CD4-positive, alpha-beta memory T cell (primary cell): ENCODE measurements at regions not wholly inside any gene's neighbourhood (a gene's known extent, or its start where the extent isn't known, plus 50 kb on each side); places are given as distances from the start of the nearest gene placed in this dataset.

ENCODE experiments used
- CTCF ChIA-PET: fragments of 350-600 bp; sonication (Branson Sonifier 250); formaldehyde crosslinking; loops from one replicate; lab custom pipeline; 2021; ENCODE audit warnings: inconsistent platforms; ENCODE audit not compliant: partially characterized antibody; lab: Charles Lee
- POLR2A ChIA-PET: fragments of 350-600 bp; sonication (Branson Sonifier 250); formaldehyde crosslinking; loops from one replicate; lab custom pipeline; 2021; ENCODE audit not compliant: partially characterized antibody; lab: Charles Lee
- DNase-seq, 5 donors: peaks; one replicate each; pipeline versions ENCODE4 v3.0.0 to v3.0.0-alpha.2; 2020 to 2022; ENCODE audit warnings: mixed read lengths in 1 of 5
- H3K27ac ChIP-seq: one replicate; pipeline ENCODE4 v1.7.0; 2013; ENCODE audit warnings: low read depth, low read length
- H3K27me3 ChIP-seq: 2 replicates; pipeline ENCODE4 v1.7.0; 2013; ENCODE audit warnings: mild to moderate bottlenecking, low read length, moderate library complexity; ENCODE audit not compliant: insufficient read depth
- H3K36me3 ChIP-seq: 2 replicates; pipeline ENCODE4 v1.7.0; 2013; ENCODE audit warnings: mild to moderate bottlenecking, low read length, moderate library complexity; ENCODE audit not compliant: insufficient read depth
- H3K4me1 ChIP-seq: 2 replicates; pipeline ENCODE4 v1.7.0; 2013; ENCODE audit warnings: mild to moderate bottlenecking, low read length, moderate library complexity; ENCODE audit not compliant: insufficient read depth
- H3K4me3 ChIP-seq, 2 donors: one replicate each; pipeline ENCODE4 v1.7.0; 2013; ENCODE audit warnings: low read length in 2 of 2, mild to moderate bottlenecking in 1 of 2
- H3K9me3 ChIP-seq, 2 donors: one replicate each; pipeline ENCODE4 v1.7.0; 2013; ENCODE audit warnings: low read length in 2 of 2, control low read depth in 1 of 2; ENCODE audit not compliant: control insufficient read depth in 1 of 2
- H3K27ac Mint-ChIP-seq, 7 donors: one replicate each; pipeline ENCODE4 v1.8.0; 2020 to 2021; ENCODE audit warnings: mixed read lengths in 7 of 7, mild to moderate bottlenecking in 6 of 7, inconsistent platforms in 3 of 7, moderate library complexity in 3 of 7
- H3K27me3 Mint-ChIP-seq, 2 donors: one replicate each; pipeline ENCODE4 v1.8.0; 2020 to 2021; ENCODE audit warnings: mixed read lengths in 2 of 2
- H3K36me3 Mint-ChIP-seq, 2 donors: one replicate each; pipeline ENCODE4 v1.8.0; 2020 to 2021; ENCODE audit warnings: mixed read lengths in 2 of 2, inconsistent platforms in 1 of 2, mild to moderate bottlenecking in 1 of 2
- H3K4me1 Mint-ChIP-seq, 4 donors: one replicate each; pipeline ENCODE4 v1.8.0; 2020 to 2021; ENCODE audit warnings: mixed read lengths in 4 of 4, mild to moderate bottlenecking in 1 of 4
- H3K4me3 Mint-ChIP-seq, 8 donors: one replicate each; pipeline ENCODE4 v1.8.0; 2020 to 2021; ENCODE audit warnings: mixed read lengths in 8 of 8, mild to moderate bottlenecking in 7 of 8, moderate library complexity in 6 of 8, inconsistent platforms in 3 of 8
- H3K9me3 Mint-ChIP-seq, 8 donors: one replicate each; pipeline ENCODE4 v1.8.0; 2020 to 2021; ENCODE audit warnings: mixed read lengths in 8 of 8, mild to moderate bottlenecking in 5 of 8, inconsistent platforms in 3 of 8, moderate library complexity in 1 of 8
- intact Hi-C: fragments of 100-400 bp; cut with micrococcal nuclease; formaldehyde crosslinking; loops from one replicate; pipeline ENCODE4 v1.15.1; 2023

DNA sequence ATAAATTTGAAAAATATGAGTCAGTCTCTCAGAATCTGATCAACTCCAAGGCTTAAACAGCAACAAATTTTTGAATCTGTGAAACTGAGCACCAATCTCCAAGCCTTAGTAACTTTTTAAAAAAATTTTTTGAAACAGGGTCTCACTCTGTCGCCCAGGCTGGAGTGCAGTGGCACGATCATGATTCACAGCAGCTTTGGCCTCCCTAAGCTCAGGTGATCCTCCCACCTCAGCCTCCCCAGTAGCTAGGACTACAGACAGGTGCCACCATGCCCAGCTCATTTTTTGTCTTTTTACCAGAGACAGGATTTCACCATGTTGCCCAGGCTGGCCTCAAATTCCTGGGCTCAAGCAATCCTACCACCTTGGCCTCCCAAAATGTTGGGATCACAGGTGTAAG is 207.9 kb upstream of the TCF21 start:
- peaks cover 0 to 2% (median 0%) of the 10 kb centered on the region in 8 donors for H3K9me3 Mint-ChIP-seq
- no peaks in the 10 kb centered on the region for H3K27me3 Mint-ChIP-seq
- Histone ChIP-seq H3K9me3 (no peaks in the 10 kb centered on the region), H3K36me3 (no peaks in the 10 kb centered on the region), H3K4me3 (no peak overlapping the region), H3K27me3 (no peaks in the 10 kb centered on the region), H3K27ac (no peak overlapping the region), H3K4me1 (no peaks in the 10 kb centered on the region)
- ChIA-PET POLR2A (no interaction called here), CTCF (no interaction called here)
- no peak overlapping the region for H3K4me3 Mint-ChIP-seq
- H3K27ac Mint-ChIP-seq: no peak overlapping the region
- intact Hi-C loops: no loop called here
- H3K4me1 Mint-ChIP-seq: no peaks in the 10 kb centered on the region
- no peaks in the 10 kb centered on the region for H3K36me3 Mint-ChIP-seq
- no peak for DNase-seq

DNA sequence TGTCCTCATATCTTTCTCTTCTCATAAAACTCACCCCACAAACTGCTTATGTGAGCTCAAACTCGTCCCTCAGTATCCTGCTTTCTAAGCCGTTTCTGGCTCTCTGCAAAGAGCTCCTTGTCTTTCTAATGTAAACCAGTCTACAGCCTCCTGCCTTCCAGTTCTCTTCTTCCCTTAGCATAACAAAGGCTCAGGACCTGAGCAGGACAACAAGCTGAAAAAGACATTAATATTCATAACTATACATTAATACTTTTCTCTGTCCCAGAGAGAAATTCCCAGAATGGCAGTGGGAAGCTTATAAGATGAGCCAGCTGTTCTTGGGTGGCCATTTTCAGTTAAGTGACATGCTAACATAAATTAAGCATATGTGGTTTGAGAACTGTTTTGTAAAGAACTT is 207.0 kb upstream of the TCF21 start:
- Mint-ChIP-seq H3K9me3 (no peaks in the 10 kb centered on the region), H3K4me3 (no peak overlapping the region), H3K4me1 (no peaks in the 10 kb centered on the region), H3K27ac (no peak overlapping the region), H3K27me3 (no peaks in the 10 kb centered on the region), H3K36me3 (no peaks in the 10 kb centered on the region)
- H3K27ac ChIP-seq: no peak overlapping the region
- H3K27me3 ChIP-seq: no peaks in the 10 kb centered on the region
- ChIA-PET CTCF (no interaction called here), POLR2A (no interaction called here)
- intact Hi-C loops: no loop called here
- no peak for DNase-seq
- no peaks in the 10 kb centered on the region for H3K9me3 ChIP-seq
- no peak overlapping the region for H3K4me3 ChIP-seq
- no peaks in the 10 kb centered on the region for H3K4me1 ChIP-seq
- no peaks in the 10 kb centered on the region for H3K36me3 ChIP-seq

DNA sequence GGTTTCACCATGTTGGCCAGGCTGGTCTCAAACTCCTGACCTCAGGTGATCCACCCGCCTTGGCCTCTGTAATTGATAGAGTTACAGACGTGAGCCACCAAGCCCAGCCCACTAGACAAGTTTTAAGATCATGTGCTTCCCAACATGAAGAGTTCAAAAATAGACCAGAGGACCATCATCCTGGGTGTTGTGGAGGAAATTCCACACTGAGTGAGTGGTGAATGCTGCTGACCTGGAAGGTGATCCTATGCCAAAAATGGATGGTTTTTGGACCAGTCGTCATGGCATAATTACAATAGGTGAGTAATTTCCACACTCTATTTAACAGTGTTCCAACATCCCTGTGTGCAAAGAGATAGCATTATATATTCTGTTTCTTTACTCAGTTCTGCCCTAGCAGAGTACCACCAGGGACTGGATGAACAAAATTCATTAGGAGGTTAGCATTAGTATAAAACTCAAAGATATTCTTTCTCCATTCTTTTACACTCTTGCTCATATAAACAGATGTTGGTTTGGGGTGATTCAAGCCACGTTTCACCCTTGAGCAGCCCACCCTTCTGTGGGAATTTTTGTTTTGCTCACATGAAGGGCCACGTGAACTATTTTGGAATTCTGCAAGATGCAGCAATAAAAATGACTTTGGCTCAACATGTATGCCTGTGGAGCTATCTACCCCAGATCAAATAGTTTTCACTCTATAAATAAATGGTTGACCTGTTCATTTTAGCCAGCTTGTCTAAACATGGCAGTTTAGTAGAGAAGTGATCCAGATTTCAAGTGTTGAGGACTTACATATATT is 206.2 kb upstream of the TCF21 start:
- no peaks in the 10 kb centered on the region for H3K27me3 ChIP-seq
- intact Hi-C loops: no loop called here
- no peak overlapping the region for H3K4me3 ChIP-seq

DNA sequence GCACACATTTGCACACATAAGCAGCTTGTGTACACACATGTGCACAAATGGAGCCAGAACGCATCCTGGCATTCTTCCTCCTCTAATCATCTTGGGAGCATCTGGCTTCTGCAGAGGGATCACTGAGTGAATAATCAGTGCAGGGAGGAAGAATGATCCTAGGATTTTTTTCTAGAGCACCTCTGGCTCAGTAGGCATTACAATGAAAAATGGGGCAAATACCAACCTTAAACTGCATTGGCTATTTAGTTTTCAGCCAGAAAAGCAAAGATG is 205.7 kb upstream of the TCF21 start:
- no peaks in the 10 kb centered on the region for H3K9me3 Mint-ChIP-seq
- no peak overlapping the region for H3K4me3 Mint-ChIP-seq
- H3K27me3 ChIP-seq: no peaks in the 10 kb centered on the region
- no peaks in the 10 kb centered on the region for H3K4me1 ChIP-seq
- no peaks in the 10 kb centered on the region for H3K36me3 ChIP-seq
- H3K27ac Mint-ChIP-seq: no peak overlapping the region
- ChIA-PET POLR2A (no interaction called here), CTCF (no interaction called here)
- no peak overlapping the region for H3K27ac ChIP-seq
- no peaks in the 10 kb centered on the region for H3K36me3 Mint-ChIP-seq
- no peak for DNase-seq
- no peaks in the 10 kb centered on the region for H3K4me1 Mint-ChIP-seq
- H3K9me3 ChIP-seq: no peaks in the 10 kb centered on the region
- intact Hi-C loops: no loop called here
- H3K4me3 ChIP-seq: no peak overlapping the region
- no peaks in the 10 kb centered on the region for H3K27me3 Mint-ChIP-seq

More for the DNA sequence above, 206.2 kb upstream of the TCF21 start:
- Histone ChIP-seq H3K27ac (no peak overlapping the region), H3K9me3 (no peaks in the 10 kb centered on the region), H3K36me3 (no peaks in the 10 kb centered on the region), H3K4me1 (no peaks in the 10 kb centered on the region)
- no peaks in the 10 kb centered on the region for H3K9me3 Mint-ChIP-seq
- no peak overlapping the region for H3K27ac Mint-ChIP-seq
- no peaks in the 10 kb centered on the region for H3K36me3 Mint-ChIP-seq
- POLR2A ChIA-PET: no interaction called here
- no peaks in the 10 kb centered on the region for H3K4me1 Mint-ChIP-seq
- CTCF ChIA-PET: no interaction called here
- H3K27me3 Mint-ChIP-seq: no peaks in the 10 kb centered on the region
- H3K4me3 Mint-ChIP-seq: no peak overlapping the region
- DNase-seq: no peak

DNA sequence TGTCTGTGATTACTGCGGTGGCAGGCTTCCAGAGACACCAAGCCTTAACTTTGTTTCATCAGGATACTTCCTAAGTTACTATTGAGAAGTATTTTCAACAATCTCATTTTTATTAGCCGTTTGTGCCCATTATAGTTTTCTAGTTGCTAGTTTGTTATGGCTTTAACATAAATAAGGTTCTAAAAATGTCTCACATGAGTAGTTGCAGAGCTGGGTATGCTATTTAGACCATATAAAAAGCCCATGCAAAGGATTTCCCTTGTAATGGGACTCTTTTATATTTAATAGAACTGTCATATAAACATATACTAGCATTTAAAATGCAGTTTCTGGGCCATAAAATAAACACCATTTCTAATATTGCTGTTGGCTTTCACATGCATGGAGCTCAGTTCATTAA is 205.3 kb upstream of the TCF21 start:
- no peak for DNase-seq
- H3K4me1 ChIP-seq: no peaks in the 10 kb centered on the region
- H3K27me3 ChIP-seq: no peaks in the 10 kb centered on the region
- Mint-ChIP-seq H3K36me3 (no peaks in the 10 kb centered on the region), H3K9me3 (no peaks in the 10 kb centered on the region), H3K27me3 (peaks cover 0 to 2% of the 10 kb centered on the region in 2 donors), H3K4me3 (no peak overlapping the region), H3K27ac (no peak overlapping the region), H3K4me1 (no peaks in the 10 kb centered on the region)
- no peak overlapping the region for H3K27ac ChIP-seq
- POLR2A ChIA-PET: no interaction called here
- intact Hi-C loops: no loop called here
- H3K4me3 ChIP-seq: no peak overlapping the region
- CTCF ChIA-PET: no interaction called here
- H3K9me3 ChIP-seq: no peaks in the 10 kb centered on the region
- H3K36me3 ChIP-seq: no peaks in the 10 kb centered on the region

DNA sequence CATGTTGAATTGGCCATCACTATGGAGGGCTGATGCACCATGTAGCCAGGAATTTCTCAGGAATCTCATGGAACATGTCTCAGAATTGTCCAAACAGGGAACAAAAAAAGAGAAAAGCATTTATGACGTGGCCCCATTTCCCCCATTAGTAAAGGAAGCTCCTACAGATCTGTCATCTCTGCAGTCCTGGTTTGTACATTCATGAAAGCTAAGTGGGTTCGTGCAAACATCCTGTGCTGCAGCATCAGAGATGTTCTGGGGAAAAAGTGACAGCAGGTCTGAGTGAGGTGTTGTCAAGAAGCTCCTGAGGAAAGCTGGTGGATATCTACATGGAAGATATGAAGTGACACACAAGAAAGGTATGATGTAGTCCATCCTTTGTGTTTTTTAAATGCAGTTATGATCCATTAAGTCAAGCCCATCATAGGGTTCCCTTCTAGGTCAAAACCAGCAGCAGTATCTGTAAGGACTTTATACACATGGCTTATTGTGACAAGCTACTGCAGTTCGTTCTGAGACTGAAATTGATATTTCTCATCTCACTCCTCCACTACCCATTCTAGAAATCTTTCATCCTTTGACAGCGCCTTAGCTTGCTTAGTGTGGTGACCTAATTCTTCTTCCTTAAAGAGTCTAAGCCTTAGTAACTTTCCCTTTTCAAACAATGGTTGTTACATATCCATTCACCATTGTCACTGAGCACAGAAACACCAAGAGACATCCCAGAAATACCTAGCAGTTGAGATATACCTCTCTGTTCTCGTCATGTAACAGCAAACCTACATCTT is 200.0 kb upstream of the TCF21 start:
- Mint-ChIP-seq H3K27me3 (peaks cover 0 to 2% of the 10 kb centered on the region in 2 donors), H3K36me3 (no peaks in the 10 kb centered on the region), H3K27ac (no peak overlapping the region), H3K4me1 (peaks cover 0 to 6% (median under 1%) of the 10 kb centered on the region in 4 donors), H3K4me3 (peak overlapping the region in 1 of 8 donors; percentile 53), H3K9me3 (peaks cover 0 to 5% (median 0%) of the 10 kb centered on the region in 8 donors)
- H3K36me3 ChIP-seq: no peaks in the 10 kb centered on the region
- H3K4me3 ChIP-seq: no peak overlapping the region
- H3K27me3 ChIP-seq: no peaks in the 10 kb centered on the region
- H3K27ac ChIP-seq: no peak overlapping the region
- ChIA-PET POLR2A (no interaction called here), CTCF (interaction anchor here (0.6 to 1.4 kb wide), 2 partner anchors 10 kb away, joined by 3 read pairs; no protein-coding TSS in a partner anchor)
- H3K9me3 ChIP-seq: no peaks in the 10 kb centered on the region
- H3K4me1 ChIP-seq: no peaks in the 10 kb centered on the region
- intact Hi-C loops: no loop called here
- DNase-seq: no peak

DNA sequence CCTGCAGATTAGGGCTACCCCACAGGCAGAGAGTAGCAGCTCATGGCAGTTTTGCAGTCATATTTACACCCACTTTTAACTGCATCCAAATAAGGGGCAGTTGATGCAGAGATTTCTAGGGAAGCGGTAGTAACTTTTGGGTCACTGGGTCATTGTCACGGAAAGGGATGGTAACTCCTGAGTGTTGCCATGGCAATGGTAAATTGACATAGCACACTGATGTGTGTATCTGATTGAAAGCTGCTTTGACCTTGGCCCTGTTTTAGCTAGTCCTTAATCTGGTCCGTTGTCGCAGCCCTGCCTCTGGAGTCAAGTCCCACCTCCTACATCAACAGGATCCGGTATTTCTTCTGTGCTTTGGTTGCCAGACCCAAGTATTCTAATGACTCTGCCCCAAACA is 199.1 kb upstream of the TCF21 start:
- no peak for DNase-seq
- POLR2A ChIA-PET: no interaction called here
- Histone ChIP-seq H3K36me3 (no peaks in the 10 kb centered on the region), H3K27me3 (no peaks in the 10 kb centered on the region), H3K27ac (no peak overlapping the region), H3K4me3 (no peak overlapping the region), H3K4me1 (no peaks in the 10 kb centered on the region), H3K9me3 (no peaks in the 10 kb centered on the region)
- Mint-ChIP-seq H3K27me3 (peaks cover 0 to 2% of the 10 kb centered on the region in 2 donors), H3K4me1 (peaks cover 0 to 6% (median under 1%) of the 10 kb centered on the region in 4 donors), H3K4me3 (no peak overlapping the region), H3K27ac (no peak overlapping the region), H3K9me3 (peaks cover 0 to 5% (median 0%) of the 10 kb centered on the region in 8 donors), H3K36me3 (no peaks in the 10 kb centered on the region)
- CTCF ChIA-PET: no interaction called here
- intact Hi-C loops: no loop called here
